Middle frontal gyrus (tissue), 1 donor: ENCODE measurements at regions not wholly inside any gene's neighbourhood (a gene's known extent, or its start where the extent isn't known, plus 50 kb on each side); places are given as distances from the start of the nearest gene placed in this dataset.

Source experiments
- DNase-seq: peaks from one replicate; pipeline ENCODE4 v3.0.0-alpha.2; 2015; ENCODE audit warnings: low spot score; ENCODE audit errors: extremely low spot score

DNA sequence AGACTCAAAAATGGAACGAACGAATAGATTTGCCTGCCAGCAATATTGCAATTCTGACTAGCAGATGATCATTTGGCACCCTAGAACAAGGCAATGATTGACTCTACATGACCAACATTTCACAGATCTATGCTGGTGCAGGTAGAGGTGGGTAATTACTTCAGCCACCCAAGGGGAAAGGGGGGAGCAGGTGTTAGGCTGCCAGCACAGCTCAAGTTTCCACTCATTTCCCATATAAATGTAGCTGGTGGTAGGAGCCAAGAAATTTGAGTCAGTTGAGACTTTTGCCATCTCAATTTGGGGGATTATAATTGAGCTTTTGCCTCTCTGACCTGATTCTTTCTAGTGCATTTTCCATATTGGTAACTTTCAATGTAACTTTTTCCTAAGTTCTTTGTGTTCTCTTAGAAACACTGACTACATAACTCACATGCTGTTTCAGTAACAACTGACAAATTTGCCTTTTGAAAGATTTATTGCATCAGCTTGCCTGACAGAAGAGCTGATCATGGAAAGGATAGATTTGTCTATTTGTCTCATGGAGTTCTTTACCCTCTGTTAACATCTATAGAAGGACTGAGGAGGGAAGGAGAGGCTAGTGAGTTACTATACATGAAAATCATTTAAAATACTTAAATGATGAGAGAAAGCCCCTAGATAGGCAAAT is 902.5 kb downstream of the ZPLD1 start:
- DNase-seq: no peak

DNA sequence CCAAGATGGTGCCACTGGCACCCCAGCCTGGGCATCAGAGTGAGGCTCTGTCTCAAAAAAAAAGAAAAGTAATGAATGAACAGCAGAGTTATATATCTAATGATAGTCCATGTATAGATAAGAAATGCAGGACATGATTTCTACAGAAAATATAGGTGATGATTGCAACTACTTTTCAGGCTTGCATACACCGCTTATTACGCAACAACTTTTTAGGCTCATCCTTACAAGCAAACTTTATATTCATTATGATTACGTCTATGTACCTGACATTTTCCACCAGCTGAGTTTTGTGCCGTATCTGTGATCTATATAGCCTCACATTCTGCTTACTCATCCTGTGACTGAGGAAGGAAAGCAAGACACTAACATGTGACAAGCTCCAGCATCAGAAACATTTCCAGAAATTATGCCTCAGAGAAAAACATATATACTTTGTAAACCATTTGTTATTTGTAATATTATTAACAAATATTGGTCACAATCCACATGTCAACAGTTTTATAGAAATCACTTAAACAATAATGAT is 906.3 kb downstream of the ZPLD1 start:
- no peak for DNase-seq

DNA sequence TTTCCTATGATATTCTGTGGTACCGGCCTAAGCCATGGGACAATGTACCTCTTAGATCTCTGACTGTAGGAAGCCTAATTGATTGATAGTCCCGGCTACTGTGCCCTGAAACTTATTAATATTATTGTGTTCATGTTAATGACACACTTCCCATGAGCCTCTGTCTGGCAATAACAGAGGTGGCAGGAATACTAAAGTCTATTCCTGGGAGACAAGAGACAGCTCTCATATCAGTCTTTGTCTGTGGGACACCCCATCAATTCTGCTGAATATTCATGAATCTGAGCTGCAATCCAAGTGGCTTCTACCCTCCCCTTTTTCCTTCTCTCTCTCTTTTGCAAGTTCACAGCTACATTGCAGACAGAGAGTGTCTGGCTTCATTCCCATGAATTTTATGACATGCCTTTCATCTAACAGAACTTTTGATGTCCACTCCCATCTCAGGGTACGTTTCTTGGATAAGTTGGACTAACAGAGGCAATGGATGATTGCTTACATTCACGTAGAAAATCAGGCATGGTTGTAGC is 907.5 kb downstream of the ZPLD1 start:
- DNase-seq: no peak

DNA sequence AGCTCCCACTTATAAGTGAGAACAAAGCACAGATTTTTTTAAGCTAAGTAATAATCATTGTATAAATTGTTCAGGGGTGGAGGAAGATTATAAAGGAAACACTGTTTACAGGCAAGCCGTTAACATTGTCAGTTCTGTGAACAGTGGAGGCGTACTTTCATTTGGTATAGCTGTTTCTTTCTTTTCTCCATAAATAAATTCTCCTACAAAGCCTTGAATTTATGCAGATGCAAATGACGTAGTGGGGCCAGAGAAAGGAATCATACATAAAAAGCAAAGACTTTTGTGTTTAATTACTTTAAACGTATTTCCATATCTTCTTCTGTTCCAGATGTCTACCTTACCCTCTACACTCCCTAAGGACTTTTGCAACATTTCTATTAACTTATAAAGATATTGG is 914.9 kb downstream of the ZPLD1 start:
- DNase-seq: no peak

DNA sequence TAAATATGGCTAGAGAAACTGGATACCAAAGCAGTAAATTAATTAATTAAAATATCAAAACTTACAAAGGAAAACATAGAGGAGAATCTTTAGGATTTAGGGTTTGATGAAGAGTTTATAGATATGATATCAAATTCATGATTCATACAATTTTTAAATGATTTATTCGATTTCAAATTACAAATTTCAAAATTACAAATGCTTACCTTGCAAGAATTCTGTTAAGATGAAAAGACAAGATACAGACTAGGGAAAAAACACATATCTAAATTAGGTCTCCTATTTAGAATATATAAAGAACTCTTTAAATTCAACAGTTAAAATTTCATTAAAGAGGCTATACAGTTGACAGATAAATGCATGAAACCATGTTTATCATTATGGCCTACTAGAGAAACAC is 930.7 kb downstream of the ZPLD1 start:
- no peak for DNase-seq

DNA sequence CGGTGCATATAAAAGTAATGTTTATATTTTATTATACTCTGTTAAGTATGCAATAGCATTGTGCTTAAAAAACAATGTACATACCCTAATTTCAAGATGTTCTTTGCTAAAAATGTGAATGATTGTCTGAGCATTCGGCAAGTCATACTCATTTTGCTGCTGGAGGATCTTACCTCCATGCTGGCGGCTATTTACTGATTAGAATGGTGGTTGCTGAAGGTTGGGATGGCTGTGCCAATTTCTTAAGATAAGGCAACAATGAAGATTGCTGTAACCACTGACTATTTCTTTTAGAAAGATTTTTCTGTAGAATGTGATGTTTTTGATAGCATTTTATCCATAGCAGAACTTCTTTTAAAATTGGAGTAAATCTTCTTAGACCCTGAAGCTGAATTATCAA is 932.7 kb downstream of the ZPLD1 start:
- DNase-seq: no peak

DNA sequence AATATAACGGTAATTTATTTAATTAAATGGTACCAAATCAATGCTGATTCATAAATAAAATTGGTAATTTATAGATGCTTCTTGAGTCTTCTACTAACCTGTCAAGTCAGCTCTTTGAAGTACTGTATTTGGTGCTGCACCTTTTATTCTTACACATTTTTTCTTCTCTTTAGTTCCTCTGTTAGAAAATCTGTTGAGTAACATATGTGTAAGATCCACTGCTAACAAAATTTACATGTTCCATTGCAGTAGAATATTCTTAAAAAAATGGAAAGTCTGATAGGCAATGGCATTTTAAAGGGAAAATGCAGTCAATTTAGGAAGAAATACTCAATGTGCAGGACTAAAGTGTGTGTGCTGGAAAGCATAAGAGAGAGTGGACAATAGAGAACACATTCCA is 936.6 kb downstream of the ZPLD1 start:
- no peak for DNase-seq

DNA sequence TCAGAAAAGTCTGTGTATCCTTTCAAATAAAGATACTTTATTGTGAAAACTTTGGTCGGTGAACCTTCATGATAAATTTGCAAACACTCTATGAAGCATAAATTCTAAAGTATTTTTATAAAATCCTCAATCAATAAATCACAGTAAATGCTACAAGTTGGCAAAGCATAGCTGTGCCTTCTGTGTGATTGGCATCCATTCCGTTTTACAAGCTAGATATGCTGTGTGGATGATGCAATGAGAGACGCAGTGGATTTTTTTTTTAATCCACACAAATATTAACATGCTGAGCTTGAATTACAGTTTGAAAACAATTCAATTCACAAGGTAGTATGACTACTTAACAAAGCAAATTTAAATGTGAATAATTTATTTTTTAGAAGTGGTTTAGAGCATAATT is 937.2 kb downstream of the ZPLD1 start:
- DNase-seq: no peak

DNA sequence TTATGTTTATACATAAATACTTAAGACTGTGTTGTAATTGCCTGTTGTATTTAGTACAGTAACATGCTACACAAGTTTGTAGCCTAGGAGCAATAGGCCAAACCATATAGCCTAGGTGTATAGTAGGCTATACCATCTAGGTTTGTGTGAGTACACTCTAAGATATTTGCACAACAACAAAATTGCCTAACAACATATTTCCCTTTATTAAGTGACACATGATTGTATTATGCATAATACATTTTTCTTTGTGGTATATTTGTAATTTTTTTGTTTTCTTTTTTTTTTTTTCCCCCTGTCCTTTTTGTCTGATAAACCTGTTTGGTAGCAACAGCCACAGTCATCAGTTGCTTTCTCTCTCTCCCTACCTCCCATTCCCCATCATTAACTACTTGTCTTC is 945.6 kb downstream of the ZPLD1 start:
- DNase-seq: no peak

DNA sequence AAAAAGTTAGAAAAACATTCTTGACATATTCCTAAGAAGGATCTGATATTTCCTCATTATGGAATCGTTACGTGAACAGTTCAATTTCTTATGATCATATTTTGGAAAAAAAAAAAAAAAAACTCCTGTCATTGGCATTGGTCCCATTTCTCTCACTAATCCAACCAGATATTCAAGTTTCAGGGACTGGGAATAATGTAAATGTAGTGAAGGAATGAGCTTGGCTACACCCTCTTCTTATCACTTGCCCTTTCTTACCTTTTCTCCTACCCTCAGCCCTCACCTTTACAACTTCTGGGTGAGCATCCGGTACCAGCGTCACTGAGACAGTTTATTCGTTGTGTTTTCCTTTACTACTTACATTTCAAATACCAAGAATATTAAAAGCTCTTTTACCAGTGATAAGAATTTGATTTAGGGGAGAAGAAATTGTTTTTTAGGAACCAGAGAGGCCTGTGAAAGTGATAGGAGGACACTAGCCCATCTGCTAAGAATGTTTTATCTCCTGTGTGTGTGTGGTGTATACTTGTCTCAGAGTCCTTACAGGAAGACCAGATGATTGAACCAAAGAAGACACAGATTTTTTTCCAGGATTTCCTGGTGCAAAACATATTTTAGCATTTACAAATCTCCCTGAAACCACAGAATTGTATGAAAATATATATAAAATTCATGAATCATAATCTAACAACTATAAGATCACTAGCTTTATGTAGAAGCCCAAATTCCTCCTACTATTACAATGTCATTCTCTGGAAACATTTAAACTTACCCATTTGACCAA is 946.7 kb downstream of the ZPLD1 start:
- no peak for DNase-seq

DNA sequence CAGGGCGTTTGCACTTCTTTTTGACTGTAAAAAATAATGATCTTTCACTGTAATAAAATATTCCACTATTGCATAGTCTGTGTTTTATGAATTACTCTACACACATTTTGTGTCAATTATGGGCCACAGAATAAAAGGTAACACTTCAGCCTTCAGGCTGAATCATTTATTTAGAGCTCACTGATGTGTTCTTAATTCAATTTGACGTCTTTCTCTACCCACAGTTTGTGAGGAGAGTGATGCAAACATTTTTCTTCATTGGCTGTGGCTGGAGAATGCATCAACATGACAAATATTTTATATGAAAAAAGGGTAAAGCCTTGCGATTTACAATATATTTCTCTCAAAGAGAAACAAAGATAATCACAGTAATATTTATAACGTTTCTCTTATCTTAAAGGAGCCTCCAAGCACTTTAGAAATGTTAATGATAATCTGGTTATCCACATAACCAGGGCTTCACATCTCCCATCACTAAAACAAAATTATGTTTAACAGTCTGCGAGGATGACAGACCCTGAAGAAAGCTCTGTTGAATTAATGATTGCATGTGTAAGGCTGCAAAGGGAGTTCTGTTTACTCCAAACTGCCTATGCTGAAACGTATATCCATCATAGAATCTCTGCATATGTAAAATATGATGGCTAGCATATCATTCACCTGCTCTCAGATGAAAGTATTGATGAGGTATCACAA is 951.3 kb downstream of the ZPLD1 start:
- no peak for DNase-seq

DNA sequence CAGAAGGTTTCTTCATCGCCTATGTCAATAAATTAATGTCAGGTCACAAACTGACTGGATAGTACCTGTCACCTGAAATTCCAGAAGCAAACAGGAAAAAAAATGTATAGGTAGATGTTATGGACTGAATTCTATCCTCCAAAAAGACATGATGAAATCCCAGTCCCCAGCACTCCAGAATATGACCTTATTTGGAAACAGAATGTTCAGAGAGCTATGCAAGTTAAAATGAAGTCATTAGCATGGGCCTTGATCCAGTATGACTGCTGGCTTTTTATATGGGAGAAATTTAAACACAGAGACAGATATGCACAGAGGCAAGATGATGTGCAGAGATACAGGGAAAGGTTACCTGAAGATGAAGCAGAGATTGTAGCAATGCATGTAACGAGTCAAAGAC is 953.4 kb downstream of the ZPLD1 start:
- DNase-seq: no peak

DNA sequence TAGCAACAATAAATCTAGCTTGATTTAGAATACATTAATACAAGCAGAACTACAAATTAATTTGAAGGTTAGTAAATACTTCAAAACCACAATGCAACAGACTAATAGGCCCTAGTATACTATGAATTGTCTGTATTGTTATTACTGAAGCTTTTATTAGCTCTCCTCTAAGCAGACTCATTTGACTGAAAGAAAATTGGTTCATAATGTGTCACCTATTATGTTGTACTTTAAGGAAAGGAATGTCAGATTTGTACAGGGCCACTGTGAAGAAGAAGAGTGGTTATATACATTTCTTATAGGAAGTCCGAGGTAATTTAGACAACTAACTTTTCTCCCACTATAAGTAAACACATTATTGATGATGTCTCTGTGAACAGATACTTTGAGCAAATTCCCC is 954.5 kb downstream of the ZPLD1 start:
- DNase-seq: no peak

DNA sequence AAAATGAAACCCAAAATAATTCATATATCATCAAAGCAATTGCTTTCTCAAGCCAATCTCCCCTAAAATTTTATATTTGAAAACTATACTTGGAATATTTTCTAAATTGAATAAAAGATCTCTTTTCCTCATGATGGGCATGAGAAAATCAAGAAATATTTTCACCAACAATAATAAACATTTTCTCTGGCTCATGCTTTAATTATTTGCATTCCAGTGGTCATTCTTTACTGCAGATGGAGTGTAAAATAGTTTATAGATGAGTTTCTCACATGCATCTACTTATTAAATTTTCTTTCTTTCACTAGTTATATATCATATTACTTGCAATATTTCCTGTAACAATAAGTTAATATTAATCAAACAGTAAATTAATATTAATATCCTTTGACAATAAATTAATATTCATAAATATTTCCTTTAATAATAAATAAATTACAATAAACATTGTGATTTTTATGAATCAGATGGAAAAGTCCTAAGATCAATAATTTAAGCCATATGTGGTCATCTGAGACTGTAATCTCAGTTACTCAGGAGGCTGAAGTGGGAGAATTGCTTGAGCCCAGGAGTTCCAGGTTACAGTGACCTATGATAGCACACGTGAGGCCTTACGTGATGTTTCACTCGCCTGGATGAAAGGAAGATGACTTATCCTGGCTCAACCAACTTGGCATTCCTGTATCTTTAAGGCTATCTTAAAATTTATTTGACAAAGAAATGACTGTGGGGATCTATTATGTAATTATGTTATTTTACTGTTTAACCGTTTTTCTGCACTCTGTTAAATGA is 958.8 kb downstream of the ZPLD1 start:
- DNase-seq: no peak

DNA sequence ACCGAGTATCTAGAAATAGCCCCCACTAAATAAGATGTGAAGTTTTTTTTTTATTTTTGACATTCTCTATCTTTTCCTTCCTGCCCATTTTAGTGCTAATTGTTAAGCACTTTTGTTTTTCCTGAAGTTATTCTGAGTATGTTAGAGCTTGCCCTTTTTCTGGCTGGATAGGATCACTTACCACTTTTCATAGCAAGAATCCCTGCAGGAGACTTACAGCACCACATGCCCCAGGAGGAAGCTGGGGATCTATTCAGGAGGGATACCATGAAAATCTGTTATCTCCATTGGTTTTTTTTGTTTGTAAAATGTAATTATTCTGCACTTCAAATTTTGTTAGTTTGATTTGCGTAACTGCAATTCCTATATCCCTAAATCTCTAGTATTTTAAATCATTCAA is 968.4 kb downstream of the ZPLD1 start:
- DNase-seq: no peak

DNA sequence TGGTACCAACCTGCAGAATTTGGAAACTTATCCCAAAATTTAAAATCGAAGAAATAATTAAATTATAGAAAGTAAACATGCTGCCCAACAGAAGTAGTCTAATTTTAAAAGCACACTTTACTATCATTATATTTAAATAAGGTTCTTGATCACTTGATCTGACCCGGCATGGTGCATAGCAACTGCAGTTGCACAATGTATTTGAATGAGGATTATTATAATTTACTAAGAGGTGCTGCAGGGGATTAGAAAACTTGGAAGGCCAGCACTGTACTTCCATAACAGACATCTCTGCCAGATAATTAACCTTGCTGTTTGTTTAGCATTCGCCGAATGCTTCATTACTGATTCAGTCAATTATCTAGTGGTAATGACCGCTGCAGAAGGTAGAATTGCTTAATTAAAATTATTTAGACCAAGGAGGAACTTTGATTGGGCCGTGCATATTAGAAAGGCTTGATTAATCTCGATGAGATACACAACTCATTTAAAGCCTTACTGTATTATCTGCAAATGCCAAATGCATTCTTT is 971.6 kb downstream of the ZPLD1 start:
- no peak for DNase-seq

DNA sequence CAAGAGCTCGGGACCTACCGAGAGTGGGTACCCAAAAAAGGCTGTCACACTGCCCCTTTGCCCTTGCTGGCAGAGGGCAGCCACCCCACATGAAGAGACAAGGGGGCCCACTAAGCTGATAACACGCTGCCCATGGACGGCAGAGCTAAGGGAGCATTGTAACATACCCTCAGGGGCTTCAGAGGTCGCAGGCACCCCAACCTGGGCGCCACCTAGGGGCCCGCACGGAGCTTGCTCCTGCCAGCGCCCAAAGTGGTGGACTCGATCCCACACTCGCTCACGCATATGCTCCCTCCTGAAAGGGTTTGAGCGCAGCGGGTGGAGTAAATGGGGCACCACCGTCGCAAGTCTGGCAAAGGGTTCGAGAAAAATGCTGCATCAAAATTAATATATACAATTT is 975.4 kb downstream of the ZPLD1 start:
- DNase-seq: no peak

DNA sequence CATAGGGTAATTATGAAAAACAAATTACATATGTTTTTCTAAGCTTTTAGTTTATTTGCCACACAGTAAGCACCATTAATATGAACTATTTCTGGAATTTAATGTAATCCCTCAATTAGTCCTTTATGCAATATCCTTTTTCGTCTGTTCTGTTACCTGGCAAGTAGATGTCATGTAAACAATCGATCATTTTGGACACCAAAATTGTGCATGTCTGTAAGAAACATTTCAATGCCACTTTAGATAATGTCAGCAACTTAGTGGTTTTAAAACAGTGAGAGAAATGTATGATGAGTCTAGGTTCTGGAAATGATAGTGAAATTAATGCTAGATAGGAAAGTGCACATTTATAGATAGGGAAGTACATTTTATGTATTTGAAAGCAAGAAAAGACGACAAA is 986.6 kb downstream of the ZPLD1 start:
- DNase-seq: no peak

DNA sequence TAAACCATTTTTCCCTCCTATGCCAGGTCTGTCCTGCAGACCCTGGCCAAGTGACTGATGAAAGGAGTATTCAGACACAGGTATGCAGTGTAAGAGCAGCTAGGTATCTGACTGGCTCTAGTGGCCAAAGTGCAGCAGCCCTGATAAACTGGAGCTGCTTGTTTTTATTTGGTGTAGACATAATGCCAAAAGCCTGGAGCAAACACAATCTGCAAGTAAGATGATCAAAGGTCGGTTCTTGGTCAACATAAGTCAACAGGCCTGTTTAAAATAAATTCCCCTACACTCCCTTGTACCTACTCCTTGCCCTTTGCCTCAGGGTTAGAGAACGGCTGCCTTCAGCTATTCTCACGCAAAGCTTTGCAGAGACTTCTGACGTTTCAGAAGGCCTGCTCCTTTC is 1003.1 kb downstream of the ZPLD1 start:
- DNase-seq: no peak

DNA sequence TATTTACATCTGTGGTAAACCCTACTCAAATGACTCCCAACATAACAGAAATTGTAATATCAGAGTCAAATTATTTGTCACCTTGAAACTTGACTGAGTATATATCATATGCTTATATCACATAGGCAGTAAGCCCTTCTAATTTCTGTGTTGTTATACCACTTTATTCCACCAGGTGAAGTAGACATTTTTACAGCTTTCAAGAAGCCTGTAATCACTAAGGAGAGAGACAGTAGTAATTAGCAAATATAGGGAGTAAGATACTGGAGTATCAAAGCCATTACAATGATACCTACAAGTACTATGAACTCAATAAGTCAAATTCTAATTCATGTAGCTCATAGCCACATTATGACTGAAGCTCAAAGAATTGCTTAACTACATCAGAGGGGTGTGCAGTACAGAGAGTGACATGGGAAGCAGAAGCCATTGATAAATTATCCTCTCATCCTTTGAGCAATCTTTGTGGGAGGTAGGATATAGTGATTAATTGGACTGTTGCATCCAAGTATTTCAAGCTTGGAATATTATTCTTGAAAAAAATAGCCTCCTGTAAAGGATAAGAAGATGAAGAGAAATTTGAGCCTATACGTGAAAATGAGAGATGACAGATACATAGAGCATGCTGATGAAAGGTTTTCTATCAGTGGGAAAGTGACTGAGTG is 1005.9 kb downstream of the ZPLD1 start:
- no peak for DNase-seq
